H9 (cell line): ENCODE measurements at regions not wholly inside any gene's neighbourhood (a gene's known extent, or its start where the extent isn't known, plus 50 kb on each side); places are given as distances from the start of the nearest gene placed in this dataset.

ENCODE experiments used
- DNase-seq: peaks from one replicate; pipeline ENCODE4 v3.0.0-alpha.2; 2017
- H2AFZ ChIP-seq: one replicate; pipeline ENCODE4 v1.6.1; 2013; ENCODE audit warnings: mild to moderate bottlenecking, low read length, control low read depth, moderate library complexity
- H2AK5ac ChIP-seq: 2 replicates; pipeline ENCODE4 v1.6.1; 2013; ENCODE audit warnings: low read length, control low read depth, mixed read lengths; ENCODE audit not compliant: insufficient read length
- H2BK120ac ChIP-seq: one replicate; pipeline ENCODE4 v1.6.1; 2013; ENCODE audit warnings: low read depth, mild to moderate bottlenecking, low read length, control low read depth, inconsistent platforms; ENCODE audit not compliant: poor library complexity, severe bottlenecking
- H2BK12ac ChIP-seq: 2 replicates; pipeline ENCODE4 v1.6.1; 2013; ENCODE audit warnings: low read length, control low read depth, mixed read lengths, low read depth; ENCODE audit not compliant: insufficient read length
- H2BK15ac ChIP-seq: 2 replicates; pipeline ENCODE4 v1.6.1; 2013; ENCODE audit warnings: low read depth, low read length, control low read depth
- H2BK20ac ChIP-seq: one replicate; pipeline ENCODE4 v1.6.1; 2013; ENCODE audit warnings: low read depth, mild to moderate bottlenecking, low read length, control low read depth, inconsistent platforms; ENCODE audit not compliant: poor library complexity, severe bottlenecking
- H2BK5ac ChIP-seq: 2 replicates; pipeline ENCODE4 v1.6.1; 2013; ENCODE audit warnings: low read length, control low read depth, mixed read lengths; ENCODE audit not compliant: insufficient read length
- H3K14ac ChIP-seq: 2 replicates; pipeline ENCODE4 v1.6.1; 2013; ENCODE audit warnings: low read length, control low read depth; ENCODE audit not compliant: insufficient read depth
- H3K18ac ChIP-seq: 2 replicates; pipeline ENCODE4 v1.6.1; 2013; ENCODE audit warnings: low read depth, mild to moderate bottlenecking, mixed read lengths, low read length, control low read depth; ENCODE audit not compliant: insufficient read length
- H3K23ac ChIP-seq: 2 replicates; pipeline ENCODE4 v1.6.1; 2013; ENCODE audit warnings: low read length, control low read depth, mixed read lengths, low read depth; ENCODE audit not compliant: insufficient read length
- H3K23me2 ChIP-seq: 2 replicates; pipeline ENCODE4 v1.6.1; 2013; ENCODE audit warnings: low read depth, mild to moderate bottlenecking, mixed read lengths, low read length, control low read depth; ENCODE audit not compliant: insufficient read length, poor library complexity, severe bottlenecking
- H3K27ac ChIP-seq: 2 replicates; pipeline ENCODE4 v1.5.1; 2013; ENCODE audit warnings: low read length, control low read depth, mixed read lengths, low read depth; ENCODE audit not compliant: insufficient read length
- H3K27me3 ChIP-seq: 2 replicates; pipeline ENCODE4 v1.6.1; 2013; ENCODE audit warnings: low read length, control low read depth, inconsistent platforms; ENCODE audit not compliant: insufficient read depth
- H3K4ac ChIP-seq: 2 replicates; pipeline ENCODE4 v1.6.1; 2013; ENCODE audit warnings: low read depth, mild to moderate bottlenecking, control low read depth, inconsistent platforms, low read length, moderate library complexity
- H3K4me1 ChIP-seq: 2 replicates; pipeline ENCODE4 v1.6.1; 2013; ENCODE audit warnings: low read length, control low read depth, inconsistent platforms; ENCODE audit not compliant: insufficient read depth
- H3K4me2 ChIP-seq: 2 replicates; pipeline ENCODE4 v1.6.1; 2013; ENCODE audit warnings: low read length, control low read depth, mixed read lengths; ENCODE audit not compliant: insufficient read length, insufficient read depth
- H3K56ac ChIP-seq: 2 replicates; pipeline ENCODE4 v1.6.1; 2013; ENCODE audit warnings: low read depth, mild to moderate bottlenecking, mixed read lengths, low read length, control low read depth; ENCODE audit not compliant: insufficient read length
- H3K79me1 ChIP-seq: 2 replicates; pipeline ENCODE4 v1.6.1; 2013; ENCODE audit warnings: low read depth, mild to moderate bottlenecking, moderate library complexity, low read length, control low read depth, inconsistent platforms; ENCODE audit not compliant: insufficient read depth, poor library complexity, severe bottlenecking
- H3K79me2 ChIP-seq: 2 replicates; pipeline ENCODE4 v1.6.1; 2013; ENCODE audit warnings: low read length, control low read depth, inconsistent platforms; ENCODE audit not compliant: insufficient read depth
- H3K9ac ChIP-seq: 2 replicates; pipeline ENCODE4 v1.6.1; 2013; ENCODE audit warnings: low read length, control low read depth, mixed read lengths; ENCODE audit not compliant: insufficient read length; ENCODE audit errors: extremely low read depth
- H3K9me3 ChIP-seq: one replicate; pipeline ENCODE4 v1.6.1; 2013; ENCODE audit warnings: low read depth, low read length, inconsistent platforms; ENCODE audit not compliant: control insufficient read depth
- H3T11ph ChIP-seq: one replicate; pipeline ENCODE4 v1.6.1; 2013; ENCODE audit warnings: mild to moderate bottlenecking, low read length, control low read depth, inconsistent platforms
- H4K20me1 ChIP-seq: one replicate; pipeline ENCODE4 v1.6.1; 2013; ENCODE audit not compliant: control insufficient read depth, insufficient read length, insufficient read depth
- H4K5ac ChIP-seq: 2 replicates; pipeline ENCODE4 v1.6.1; 2013; ENCODE audit warnings: low read depth, mild to moderate bottlenecking, mixed read lengths, low read length, control low read depth; ENCODE audit not compliant: insufficient read length
- H4K8ac ChIP-seq: replicated peaks from 2 replicates; pipeline ENCODE4 v1.6.1; 2013; ENCODE audit warnings: low read length, control low read depth, mixed read lengths, low read depth; ENCODE audit not compliant: insufficient read length
- H4K91ac ChIP-seq: 2 replicates; pipeline ENCODE4 v1.6.1; 2013; ENCODE audit warnings: low read depth, mild to moderate bottlenecking, moderate library complexity, mixed read lengths, low read length, control low read depth; ENCODE audit not compliant: insufficient read length
- H3K27ac Mint-ChIP-seq, 3 experiments: 2 replicates in 2 of 3; 3 replicates in 1 of 3; pipeline ENCODE4 v1.8.0; 2020 to 2021; ENCODE audit warnings: mixed read lengths in 3 of 3, mild to moderate bottlenecking in 1 of 3, moderate library complexity in 1 of 3
- H3K27me3 Mint-ChIP-seq: 2 replicates; pipeline ENCODE4 v1.8.0; 2021; ENCODE audit warnings: low read depth, mild to moderate bottlenecking, moderate library complexity, mixed read lengths
- H3K36me3 Mint-ChIP-seq, 3 experiments: 2 replicates in 2 of 3; 3 replicates in 1 of 3; pipeline ENCODE4 v1.8.0; 2020 to 2021; ENCODE audit warnings: low read depth in 3 of 3, mixed read lengths in 3 of 3; ENCODE audit not compliant: insufficient read depth in 1 of 3
- H3K4me1 Mint-ChIP-seq, 2 experiments: 2 replicates each; pipeline ENCODE4 v1.8.0; 2020; ENCODE audit warnings: mixed read lengths in 2 of 2
- H3K4me3 Mint-ChIP-seq, 2 experiments: 2 replicates in 1 of 2; 3 replicates in 1 of 2; pipeline ENCODE4 v1.8.0; 2020 to 2021; ENCODE audit warnings: mild to moderate bottlenecking in 2 of 2, mixed read lengths in 2 of 2, moderate library complexity in 1 of 2
- H3K9me3 Mint-ChIP-seq, 2 experiments: 2 replicates in 1 of 2; 3 replicates in 1 of 2; pipeline ENCODE4 v1.8.0; 2020; ENCODE audit warnings: mild to moderate bottlenecking in 2 of 2, mixed read lengths in 2 of 2, moderate library complexity in 1 of 2
- CTCF ChIP-seq: fragments of 200-600 bp; sonication (generic); conservative IDR thresholded peaks from 3 replicates; pipeline ENCODE4 v1.8.0; 2021; ENCODE audit warnings: antibody characterized with exemption, mild to moderate bottlenecking
- WGBS: extraction: QIAGEN DNeasy Blood & Tissue Kit; methylation state at CpG from one replicate; pipeline ENCODE4 v1.1.7; 2013; ENCODE audit warnings: missing lambda C conversion rate, low lambda C conversion rate, mixed read lengths; ENCODE audit not compliant: insufficient read length; ENCODE audit errors: extremely low coverage; 5-methylcytosine and 5-hydroxymethylcytosine counted together

- peaks cover 0 to 3% of the 10 kb centered on the region in 2 experiments; a peak in 1 of 5 replicates for H3K9me3 Mint-ChIP-seq
- no peak overlapping the region for H2BK15ac ChIP-seq
- H2BK20ac ChIP-seq = no peak overlapping the region
- no peak overlapping the region for H2AK5ac ChIP-seq
- H3K27ac ChIP-seq = no peak overlapping the region
- H3K9me3 ChIP-seq = no peaks in the 10 kb centered on the region
- no peak overlapping the region for H3T11ph ChIP-seq
- no peak overlapping the region for H3K9ac ChIP-seq
- H2BK5ac ChIP-seq = no peak overlapping the region
- no peak overlapping the region for H3K18ac ChIP-seq
- H3K23ac ChIP-seq = no peak overlapping the region
- no peak overlapping the region for H4K91ac ChIP-seq
- H2BK120ac ChIP-seq = no peak overlapping the region
- H2BK12ac ChIP-seq = no peak overlapping the region
- H3K4ac ChIP-seq = no peak overlapping the region
- no peaks in the 10 kb centered on the region; the same call in 1 of the 2 replicates for H3K4me1 ChIP-seq
- H3K4me2 ChIP-seq = peak overlapping the region; percentile 7
- H3K27me3 ChIP-seq = peaks cover 23% of the 10 kb centered on the region; the same call in 1 of the 2 replicates
- DNase-seq = peak; percentile 44
- no peak overlapping the region for H3K14ac ChIP-seq
- peaks cover 39 to 41% of the 10 kb centered on the region in 2 experiments for H3K4me1 Mint-ChIP-seq
- WGBS = no CpG with 5 or more reads among the region's 2 CpGs
- no peaks in the 10 kb centered on the region for H3K23me2 ChIP-seq
- peaks cover 42% of the 10 kb centered on the region for H3K27me3 Mint-ChIP-seq
- H3K27ac Mint-ChIP-seq = peak overlapping the region in 2 of 3 experiments; percentile 9 to 97; a peak in 3 of 7 replicates
- H3K79me2 ChIP-seq = no peaks in the 10 kb centered on the region
- H3K79me1 ChIP-seq = no peaks in the 10 kb centered on the region
- H4K5ac ChIP-seq = no peak overlapping the region
- H4K8ac ChIP-seq = no peak overlapping the region
- peaks cover 0 to 4% (median 0%) of the 10 kb centered on the region in 3 experiments; a peak in 2 of 7 replicates for H3K36me3 Mint-ChIP-seq
- no peaks in the 10 kb centered on the region for H4K20me1 ChIP-seq
- no peak for TF ChIP-seq CTCF
- H3K4me3 Mint-ChIP-seq = peak overlapping the region; percentile 4 to 11; a peak in 2 of 5 replicates
- no peak overlapping the region for H2AFZ ChIP-seq
- no peak overlapping the region for H3K56ac ChIP-seq
Observed at GRCh38 chr6:113776998-113777397, 80.1 kb upstream of the MARCKS start.
